GM12878 (cell line): ENCODE measurements at regions not wholly inside any gene's neighbourhood (a gene's known extent, or its start where the extent isn't known, plus 50 kb on each side); places are given as distances from the start of the nearest gene placed in this dataset.

ENCODE experiments used
- ATAC-seq: fragments of 200-7000 bp; cut with Tn5 transposase; 3 replicates; pipeline ENCODE4 v1.9.1; 2020; ENCODE audit warnings: mild to moderate bottlenecking, moderate library complexity
- BruUV-seq: library from RNA; stranded (reverse); fragments of 400-500 nt; replicated peaks from 2 replicates; lab custom pipeline; 2021; lab: Mats Ljungman, UMichigan
- CTCF ChIA-PET: fragments of 300-600 bp; sonication (Branson Sonifier 250); formaldehyde crosslinking; extraction: SDS; loops from one replicate; lab custom pipeline; 2021; ENCODE audit warnings: inconsistent platforms; lab: Yijun Ruan, JAX
- POLR2A ChIA-PET: fragments of 350-600 bp; formaldehyde crosslinking; extraction: SDS; loops from one replicate; lab custom pipeline; 2021; ENCODE audit warnings: inconsistent platforms; lab: Charles Lee
- RAD21 ChIA-PET: fragments of 300-600 bp; sonication (Branson Sonifier 250); formaldehyde crosslinking; loops from one replicate; lab custom pipeline; 2023; ENCODE audit warnings: antibody characterized with exemption; ENCODE audit not compliant: unreplicated experiment; lab: Charles Lee
- SMC1A ChIA-PET: fragments of 300-600 bp; sonication (Branson Sonifier 250); formaldehyde crosslinking; loops from one replicate; lab custom pipeline; 2023; ENCODE audit not compliant: unreplicated experiment, uncharacterized antibody; lab: Charles Lee
- DNase-seq: peaks from one replicate; pipeline ENCODE4 v3.0.0-alpha.2; 2011; ENCODE audit warnings: low read depth, low spot score
- FAIRE-seq: peaks from 3 replicates; lab custom pipeline; 2011; peaks lifted over from hg19 to GRCh38; lab: Jason Lieb, UNC
- H2AFZ ChIP-seq: 2 replicates; pipeline ENCODE4 v1.6.0; 2011; ENCODE audit warnings: low read depth, low read length, control low read depth; ENCODE audit not compliant: control insufficient read depth
- H3K27ac ChIP-seq: 2 replicates; pipeline ENCODE4 v1.5.1; 2011; ENCODE audit warnings: control low read depth; ENCODE audit not compliant: control insufficient read depth, insufficient read depth
- H3K27me3 ChIP-seq, 2 experiments: replicated peaks in 1 of 2; 2 replicates each; pipeline versions ENCODE4 v1.6.0 to v1.6.1; 2011; ENCODE audit warnings: low read length in 1 of 2; ENCODE audit not compliant: control insufficient read depth in 2 of 2, insufficient read depth in 2 of 2
- H3K36me3 ChIP-seq, 2 experiments: 2 replicates each; pipeline ENCODE4 v1.5.1; 2011; ENCODE audit warnings: low read length in 1 of 2; ENCODE audit not compliant: control insufficient read depth in 2 of 2, insufficient read depth in 2 of 2
- H3K4me1 ChIP-seq: 2 replicates; pipeline ENCODE4 v1.6.1; 2011; ENCODE audit warnings: mild to moderate bottlenecking, low read length, moderate library complexity, mixed read lengths; ENCODE audit not compliant: control insufficient read depth, insufficient read depth
- H3K4me2 ChIP-seq: 2 replicates; pipeline ENCODE4 v1.6.0; 2011; ENCODE audit warnings: control low read depth; ENCODE audit not compliant: control insufficient read depth, insufficient read depth
- H3K4me3 ChIP-seq: fragments of 200-600 bp; sonication (generic); 2 replicates; pipeline ENCODE4 v1.5.1; 2016
- H3K79me2 ChIP-seq: 2 replicates; pipeline ENCODE4 v1.6.0; 2011; ENCODE audit warnings: low read length; ENCODE audit not compliant: control insufficient read depth, insufficient read depth
- H3K9ac ChIP-seq: 2 replicates; pipeline ENCODE4 v1.8.0; 2011; ENCODE audit warnings: low read length, control low read depth, mixed read lengths; ENCODE audit not compliant: control insufficient read depth, insufficient read depth
- H3K9me3 ChIP-seq: replicated peaks from 3 replicates; pipeline ENCODE4 v1.5.1; 2011; ENCODE audit warnings: mild to moderate bottlenecking, low read length; ENCODE audit not compliant: control insufficient read depth, insufficient read depth
- H4K20me1 ChIP-seq: 2 replicates; pipeline ENCODE4 v1.6.0; 2011; ENCODE audit not compliant: control insufficient read depth, insufficient read depth
- ASH2L ChIP-seq: fragments of 300-600, 200-600 bp; sonication (generic); IDR thresholded peaks from 2 replicates; pipeline ENCODE4 v1.6.1; 2017; ENCODE audit warnings: low read depth, mild to moderate bottlenecking, borderline replicate concordance
- CEBPB ChIP-seq, 2 experiments: fragments of 150-350 bp in 1 of 2; IDR thresholded peaks; 2 replicates each; pipeline ENCODE4 v1.6.1; 2012 to 2014; ENCODE audit warnings: low read depth in 2 of 2, low read length in 2 of 2, borderline replicate concordance in 1 of 2, inconsistent platforms in 1 of 2
- CHD1 ChIP-seq: IDR thresholded peaks from 2 replicates; pipeline ENCODE4 v1.6.1; 2012; ENCODE audit warnings: low read depth, low read length, improper control_type of control experiment
- E4F1 ChIP-seq: fragments of 450-650 bp; IDR thresholded peaks from 2 replicates; pipeline ENCODE4 v1.6.1; 2018; ENCODE audit warnings: borderline replicate concordance, mild to moderate bottlenecking; ENCODE audit not compliant: partially characterized antibody
- EZH2 ChIP-seq: IDR thresholded peaks from 2 replicates; pipeline ENCODE4 v1.6.1; 2012; ENCODE audit warnings: low read depth, mild to moderate bottlenecking, control low read depth, inconsistent platforms, low read length, borderline replicate concordance; ENCODE audit not compliant: control insufficient read depth
- FOXM1 ChIP-seq: IDR thresholded peaks from 2 replicates; pipeline ENCODE4 v1.6.1; 2012; ENCODE audit warnings: low read depth, mild to moderate bottlenecking, inconsistent platforms, low read length, moderate library complexity
- KDM1A ChIP-seq: fragments of 200-600 bp; sonication (generic); IDR thresholded peaks from 2 replicates; pipeline ENCODE4 v1.6.1; 2016; ENCODE audit warnings: borderline replicate concordance
- KLF5 ChIP-seq: fragments of 450-650 bp; IDR thresholded peaks from 2 replicates; pipeline ENCODE4 v1.6.1; 2014; ENCODE audit warnings: mild to moderate bottlenecking; ENCODE audit not compliant: partially characterized antibody
- MEF2B ChIP-seq: fragments of 450-650 bp; IDR thresholded peaks from 2 replicates; pipeline ENCODE4 v1.6.1; 2018; ENCODE audit warnings: mild to moderate bottlenecking, moderate library complexity; ENCODE audit not compliant: partially characterized antibody, poor library complexity, severe bottlenecking
- PAX8 ChIP-seq: fragments of 450-650 bp; IDR thresholded peaks from 2 replicates; pipeline ENCODE4 v1.6.1; 2017; ENCODE audit warnings: mild to moderate bottlenecking, moderate library complexity
- POLR2AphosphoS5 ChIP-seq: IDR thresholded peaks from 2 replicates; pipeline ENCODE4 v1.6.1; 2011; ENCODE audit warnings: mild to moderate bottlenecking, low read length, inconsistent platforms
- RAD21 ChIP-seq: IDR thresholded peaks from 2 replicates; pipeline ENCODE4 v1.6.1; 2011; ENCODE audit warnings: mild to moderate bottlenecking, low read depth, low read length, moderate library complexity; ENCODE audit not compliant: insufficient read depth
- RB1 ChIP-seq: fragments of 450-650 bp; formaldehyde crosslinking; IDR thresholded peaks from 2 replicates; pipeline ENCODE4 v1.6.1; 2017; ENCODE audit warnings: mild to moderate bottlenecking, borderline replicate concordance
- RCOR1 ChIP-seq: conservative IDR thresholded peaks from 2 replicates; pipeline ENCODE4 v1.6.1; 2012; ENCODE audit warnings: low read depth, low read length, improper control_type of control experiment
- SMC3 ChIP-seq: IDR thresholded peaks from 2 replicates; pipeline ENCODE4 v1.6.1; 2011; ENCODE audit warnings: low read length, improper control_type of control experiment, borderline replicate concordance
- SUZ12 ChIP-seq: fragments of 200-600 bp; sonication (generic); IDR thresholded peaks from one replicate; pipeline ENCODE4 v1.6.1; 2018; ENCODE audit warnings: antibody characterized with exemption, mild to moderate bottlenecking; ENCODE audit not compliant: unreplicated experiment
- TBL1XR1 ChIP-seq: IDR thresholded peaks from 2 replicates; pipeline ENCODE4 v1.6.1; 2012; ENCODE audit warnings: low read depth, low read length, improper control_type of control experiment
- YBX1 ChIP-seq: fragments of 450-650 bp; IDR thresholded peaks from 2 replicates; pipeline ENCODE4 v1.6.1; 2016; ENCODE audit warnings: antibody characterized with exemption
- WGBS: methylation state at CpG from one replicate; pipeline ENCODE4 v1.1.6; 2016; ENCODE audit warnings: low lambda C conversion rate; ENCODE audit not compliant: insufficient replicate concordance, insufficient coverage; ENCODE audit errors: missing lambda C conversion rate; 5-methylcytosine and 5-hydroxymethylcytosine counted together
- in situ Hi-C: fragments of 300-500 bp; cut with MboI; formaldehyde crosslinking; loops from 9 replicates; pipeline ENCODE4 v1.14.3; 2018; ENCODE audit warnings: mixed read lengths
- intact Hi-C: fragments of 100-400 bp; cut with micrococcal nuclease; formaldehyde crosslinking; loops from one replicate; pipeline ENCODE4 v1.14.2; 2022; ENCODE audit not compliant: unreplicated experiment

GRCh38 chr1:229002037-229002436 is 266.8 kb downstream of the RHOU start:
- ChIA-PET SMC1A (no interaction called here), RAD21 (no interaction called here), CTCF (no interaction called here)
- 18% methylated on average over 3 of the region's 3 CpGs for WGBS
- no peaks in the 10 kb centered on the region for H3K9me3 ChIP-seq
- no peak overlapping the region for H3K27ac ChIP-seq
- H3K9ac ChIP-seq, result no peak overlapping the region
- H2AFZ ChIP-seq, result no peak overlapping the region
- in situ Hi-C loops (no loop called here), intact Hi-C loops (no loop called here)
- no peaks in the 10 kb centered on the region for H3K79me2 ChIP-seq
- no peaks in the 10 kb centered on the region for H4K20me1 ChIP-seq
- H3K4me1 ChIP-seq, result no peaks in the 10 kb centered on the region
- no peak for DNase-seq
- H3K27me3 ChIP-seq, result peaks cover 1 to 3% of the 10 kb centered on the region in 2 experiments; a peak in 2 of 4 replicates
- no TSS peak for BruUV-seq
- no peaks in the 10 kb centered on the region for H3K36me3 ChIP-seq
- TF ChIP-seq TBL1XR1 (no peak), RCOR1 (no peak), PAX8 (no peak), RB1 (no peak)
- TF ChIP-seq, all 136 proteins: peak for 0
- Histone ChIP-seq H3K4me2 (no peak overlapping the region), H3K4me3 (no peak overlapping the region)
- POLR2A ChIA-PET, result no interaction called here
- FAIRE-seq (no peak), ATAC-seq (no peak)

GRCh38 chr1:229002451-229002960 is 267.2 kb downstream of the RHOU start:
- in situ Hi-C loops (no loop called here), intact Hi-C loops (no loop called here)
- H3K9ac ChIP-seq, result no peak overlapping the region
- ChIA-PET POLR2A (no interaction called here), CTCF (no interaction called here), RAD21 (no interaction called here), SMC1A (no interaction called here)
- H3K36me3 ChIP-seq, result no peaks in the 10 kb centered on the region
- WGBS, result 54% methylated on average over 4 of the region's 4 CpGs
- H3K27me3 ChIP-seq, result peaks cover 1 to 3% of the 10 kb centered on the region in 2 experiments; a peak in 2 of 4 replicates
- DNase-seq (no peak), FAIRE-seq (no peak), ATAC-seq (no peak)
- no peaks in the 10 kb centered on the region for H3K79me2 ChIP-seq
- H3K4me3 ChIP-seq, result no peak overlapping the region
- H4K20me1 ChIP-seq, result no peaks in the 10 kb centered on the region
- H3K4me1 ChIP-seq, result no peaks in the 10 kb centered on the region
- no peak overlapping the region for H3K27ac ChIP-seq
- H3K4me2 ChIP-seq, result no peak overlapping the region
- no peak overlapping the region for H2AFZ ChIP-seq
- H3K9me3 ChIP-seq, result no peaks in the 10 kb centered on the region
- BruUV-seq, result no TSS peak
- TF ChIP-seq KDM1A, result no peak
- TF ChIP-seq ASH2L, result no peak
- no peak for TF ChIP-seq CEBPB (IDR thresholded peaks at IDR 0.05; ENCODE audit: borderline replicate concordance in 1 of 2, low read depth in 2 of 2, low read length in 2 of 2)
- no peak for TF ChIP-seq RAD21
- no peak for TF ChIP-seq SUZ12
- no peak for TF ChIP-seq CHD1
- no peak for TF ChIP-seq E4F1
- TF ChIP-seq POLR2AphosphoS5, result no peak
- TF ChIP-seq SMC3, result no peak
- TF ChIP-seq MEF2B, result no peak
- no peak for TF ChIP-seq EZH2
- no peak for TF ChIP-seq YBX1
- TF ChIP-seq KLF5, result no peak
- TF ChIP-seq FOXM1, result no peak
